ENCODE measurements at regions not wholly inside any gene's neighbourhood (a gene's known extent, or its start where the extent isn't known, plus 50 kb on each side); places are given as distances from the start of the nearest gene placed in this dataset.

GRCh38 chr4:117801756-117802155 lies 232.5 kb upstream of the NDST3 start:
- no peak overlapping the region for H3K27ac ChIP-seq
- TF ChIP-seq CTCF (IDR thresholded peaks at IDR 0.05) (no peak), POLR2A (IDR thresholded peaks at IDR 0.05) (no peak)
- intact Hi-C loops (cut with DNase I): no loop called here
- DNase-seq: no peak
- H3K36me3 ChIP-seq: no peaks in the 10 kb centered on the region
- no peaks in the 10 kb centered on the region for H3K4me1 ChIP-seq
- H3K4me3 ChIP-seq: no peak overlapping the region
- no peaks in the 10 kb centered on the region for H3K27me3 ChIP-seq
- ATAC-seq: no peak
- 60 to 65% (median 61%) methylated on average over 2 of the region's 2 CpGs for WGBS, 4 donors
- H3K9me3 ChIP-seq: no peaks in the 10 kb centered on the region

- 94 to 98% (median 95%) methylated on average over 1 of the region's 1 CpG for WGBS, 4 donors
- no peak for DNase-seq
- Histone ChIP-seq H3K4me1 (no peaks in the 10 kb centered on the region), H3K9me3 (no peaks in the 10 kb centered on the region), H3K4me3 (no peak overlapping the region), H3K36me3 (no peaks in the 10 kb centered on the region), H3K27ac (no peak overlapping the region), H3K27me3 (no peaks in the 10 kb centered on the region)
- intact Hi-C loops (cut with DNase I): loop anchor here in 1 of 10 donors (2.0 kb wide), 1 partner anchor 27 kb away; no protein-coding TSS in a partner anchor
- TF ChIP-seq POLR2A (IDR thresholded peaks at IDR 0.05) (no peak), CTCF (IDR thresholded peaks at IDR 0.05) (no peak)
- no peak for ATAC-seq
Observed at GRCh38 chr4:117811731-117812130, 222.6 kb upstream of the NDST3 start.

GRCh38 chr4:117814277-117815246 lies 219.7 kb upstream of the NDST3 start:
- Histone ChIP-seq H3K27me3 (no peaks in the 10 kb centered on the region), H3K4me1 (no peaks in the 10 kb centered on the region), H3K4me3 (no peak overlapping the region), H3K36me3 (no peaks in the 10 kb centered on the region), H3K9me3 (no peaks in the 10 kb centered on the region), H3K27ac (no peak overlapping the region)
- DNase-seq (no peak), ATAC-seq (no peak)
- intact Hi-C loops (cut with DNase I): no loop called here
- WGBS, 4 donors: 68 to 82% (median 71%) methylated on average over 5 of the region's 5 CpGs
- TF ChIP-seq POLR2A (IDR thresholded peaks at IDR 0.05) (no peak), CTCF (IDR thresholded peaks at IDR 0.05) (no peak)

- ATAC-seq (no peak), DNase-seq (no peak)
- no peaks in the 10 kb centered on the region for H3K4me1 ChIP-seq
- H3K36me3 ChIP-seq: no peaks in the 10 kb centered on the region
- no peak overlapping the region for H3K4me3 ChIP-seq
- no peak overlapping the region for H3K27ac ChIP-seq
- TF ChIP-seq POLR2A (IDR thresholded peaks at IDR 0.05) (no peak), CTCF (IDR thresholded peaks at IDR 0.05) (no peak)
- H3K27me3 ChIP-seq: no peaks in the 10 kb centered on the region
- no peaks in the 10 kb centered on the region for H3K9me3 ChIP-seq
- intact Hi-C loops (cut with DNase I): no loop called here
Observed at GRCh38 chr4:117817301-117817700, 217.0 kb upstream of the NDST3 start.
